Peyer's patch (tissue), 4 donors: ENCODE measurements at regions not wholly inside any gene's neighbourhood (a gene's known extent, or its start where the extent isn't known, plus 50 kb on each side); places are given as distances from the start of the nearest gene placed in this dataset.

Experiments used
- CTCF ChIP-seq, 6 experiments: fragments of 450-650 bp in 4 of 6; fragments of 200-600 bp in 2 of 6; sonication (generic) in 1 of 6; IDR thresholded peaks; one replicate each; pipeline ENCODE4 v1.5.1; 2017 to 2019; ENCODE audit warnings: antibody characterized with exemption in 6 of 6, mild to moderate bottlenecking in 3 of 6, moderate library complexity in 1 of 6
- POLR2A ChIP-seq, 2 donors: fragments of 450-650 bp; IDR thresholded peaks; one replicate each; pipeline ENCODE4 v1.5.1; 2017; ENCODE audit warnings: antibody characterized with exemption in 2 of 2, mild to moderate bottlenecking in 2 of 2, moderate library complexity in 2 of 2

GRCh38 chr18:73636355-73636754 lies 511.3 kb downstream of the FBXO15 start:
- TF ChIP-seq POLR2A (IDR thresholded peaks at IDR 0.05): no peak
- TF ChIP-seq CTCF (IDR thresholded peaks at IDR 0.05): no peak
